Activated effector memory CD4-positive, alpha-beta T cell treated with anti-CD3 and anti-CD28 coated beads, Interleukin-2, amount 50 U/mL, for 16 hours (primary cell): ENCODE measurements at regions not wholly inside any gene's neighbourhood (a gene's known extent, or its start where the extent isn't known, plus 50 kb on each side); places are given as distances from the start of the nearest gene placed in this dataset.
"Not testable (repeated sequence)": the region's sequence is repeated elsewhere in the genome, so short reads cannot be mapped to it uniquely, and the experiment has no call there.

ENCODE experiments used
- DNase-seq: peaks from one replicate; pipeline ENCODE4 v3.0.0-alpha.2; 2020

DNA sequence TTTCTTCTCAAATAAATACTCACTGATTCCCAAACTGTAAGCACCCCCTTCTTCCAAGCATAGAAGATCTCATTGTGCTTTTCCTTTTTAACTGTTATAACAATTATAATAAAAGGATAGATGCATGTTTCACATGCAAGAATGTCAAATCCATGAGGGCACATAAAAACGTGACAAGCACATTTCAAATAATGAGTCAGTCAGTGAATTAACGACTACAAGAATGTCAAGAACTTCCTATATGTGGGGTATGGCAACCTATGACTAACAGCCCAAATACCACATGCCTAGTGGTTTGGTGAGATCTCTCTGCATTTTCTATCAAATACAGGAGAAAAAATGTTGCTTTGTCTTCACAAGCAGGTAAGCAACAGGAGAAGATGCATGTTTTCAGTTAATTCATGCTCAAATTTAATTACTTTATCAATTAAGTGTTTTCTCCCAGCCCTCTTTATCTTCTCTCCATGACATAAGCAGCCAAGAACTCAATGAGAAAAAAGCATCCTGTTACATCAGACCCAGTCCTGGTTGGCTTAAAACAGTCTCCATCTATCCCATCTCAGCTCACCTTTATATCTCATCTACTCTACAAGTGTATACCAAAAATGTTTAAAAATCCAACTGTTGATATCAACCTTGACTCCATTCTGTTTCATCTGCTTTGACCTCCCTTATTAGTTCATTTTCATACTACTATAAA lies 181.5 kb upstream of the LMCD1 start:
- DNase-seq, result no peak

DNA sequence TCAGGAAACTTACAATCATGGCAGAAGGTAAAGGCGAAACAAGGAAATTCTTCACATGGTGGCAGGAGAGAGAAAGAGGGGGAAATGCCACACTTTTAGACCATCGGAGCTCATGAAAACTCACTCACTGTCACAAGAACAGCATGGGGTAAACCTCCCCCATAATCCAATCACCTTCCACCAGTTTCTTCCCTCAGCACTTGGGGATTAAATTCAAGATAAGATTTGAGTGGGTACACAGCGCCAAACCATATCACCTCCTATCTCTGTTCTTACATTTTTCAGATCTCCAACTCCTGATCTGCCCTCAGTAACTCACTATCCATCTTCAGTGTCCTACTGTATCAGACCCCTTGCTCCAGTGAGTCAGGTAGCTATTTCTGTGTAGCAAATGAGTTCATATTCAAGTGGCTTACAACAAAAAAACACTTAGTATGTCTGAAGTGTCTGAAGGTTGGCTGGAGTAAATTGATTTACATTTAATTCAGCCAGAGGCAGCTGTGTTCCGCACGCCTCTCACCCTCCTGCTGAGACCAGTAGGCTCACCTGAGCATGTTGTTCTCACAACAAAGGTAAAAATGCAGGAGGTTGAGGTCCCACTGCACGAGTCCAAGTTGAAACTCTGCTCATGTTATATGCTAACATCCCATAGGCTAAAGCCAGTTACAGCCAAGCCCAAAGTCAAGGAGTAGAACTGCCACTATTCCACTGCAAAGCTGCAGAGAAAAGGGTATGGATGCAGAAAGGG lies 180.7 kb upstream of the LMCD1 start:
- no peak for DNase-seq

GRCh38 chr3:8324747-8325146 lies 176.9 kb upstream of the LMCD1 start:
- DNase-seq, result peak; percentile 83

GRCh38 chr3:8325306-8325705 lies 176.3 kb upstream of the LMCD1 start:
- no peak for DNase-seq

GRCh38 chr3:8325833-8326232 lies 175.8 kb upstream of the LMCD1 start:
- DNase-seq, result not testable (repeated sequence)

GRCh38 chr3:8327739-8328138 lies 173.9 kb upstream of the LMCD1 start:
- DNase-seq, result no peak

GRCh38 chr3:8328967-8329366 lies 172.7 kb upstream of the LMCD1 start:
- no peak for DNase-seq

DNA sequence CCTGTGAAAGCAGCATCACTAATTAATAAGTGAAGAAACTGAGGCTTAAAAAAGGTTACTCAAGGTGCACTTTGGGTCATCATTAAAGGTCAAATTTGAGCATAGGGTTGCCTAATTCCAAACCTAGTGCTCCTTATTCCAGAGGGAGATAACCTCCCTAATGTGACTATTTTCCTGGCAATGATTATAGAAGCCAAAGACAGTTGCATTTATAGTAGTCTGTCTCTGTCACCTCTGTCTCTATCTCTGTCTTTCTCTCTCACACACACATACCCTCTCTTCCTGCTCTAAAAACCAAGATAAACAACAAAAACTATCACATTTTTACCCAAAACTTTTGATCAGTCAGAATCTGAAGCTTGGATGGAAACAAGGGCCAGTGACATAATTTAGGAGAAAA lies 172.0 kb upstream of the LMCD1 start:
- DNase-seq, result no peak

GRCh38 chr3:8336456-8336855 lies 165.2 kb upstream of the LMCD1 start:
- no peak for DNase-seq

GRCh38 chr3:8338424-8338823 lies 163.2 kb upstream of the LMCD1 start:
- no peak for DNase-seq

GRCh38 chr3:8341821-8342247 lies 159.8 kb upstream of the LMCD1 start:
- no peak for DNase-seq

DNA sequence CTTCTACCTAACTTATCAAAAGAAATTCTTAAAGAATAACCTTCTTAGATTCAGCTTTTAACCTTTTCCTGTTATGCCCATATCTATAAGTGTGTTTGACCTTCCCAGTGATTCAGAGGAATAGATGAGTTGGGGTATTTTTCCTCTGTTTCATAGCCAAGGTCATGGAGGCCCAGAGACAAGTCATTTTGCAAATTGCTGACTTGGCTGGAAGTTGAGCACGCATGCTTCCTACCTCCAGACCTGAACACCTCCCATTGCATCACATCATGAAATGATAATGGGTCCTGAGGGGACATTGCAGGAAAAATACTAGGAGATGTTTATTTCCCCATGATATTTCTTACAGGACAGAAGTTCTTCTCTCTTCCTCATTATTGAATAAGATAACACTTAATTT lies 158.6 kb upstream of the LMCD1 start:
- no peak for DNase-seq

DNA sequence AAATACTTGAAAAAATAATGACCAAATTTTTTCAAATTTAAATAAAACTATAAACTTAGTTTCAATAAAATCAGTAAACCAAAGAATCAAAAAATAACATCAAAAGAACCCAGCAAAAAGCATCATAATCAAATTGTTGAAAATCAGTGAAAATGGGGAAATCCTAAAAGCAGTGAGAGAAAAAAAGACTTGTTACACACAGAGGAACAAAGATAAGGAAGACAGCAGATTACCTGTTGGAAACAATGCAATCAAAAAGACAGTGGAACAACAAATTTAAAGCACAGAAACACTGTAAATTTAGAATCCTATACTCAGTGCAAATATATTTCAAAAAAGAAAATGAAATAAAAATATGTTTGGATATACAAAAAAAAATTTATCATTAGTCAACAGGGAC lies 156.2 kb upstream of the LMCD1 start:
- no peak for DNase-seq

DNA sequence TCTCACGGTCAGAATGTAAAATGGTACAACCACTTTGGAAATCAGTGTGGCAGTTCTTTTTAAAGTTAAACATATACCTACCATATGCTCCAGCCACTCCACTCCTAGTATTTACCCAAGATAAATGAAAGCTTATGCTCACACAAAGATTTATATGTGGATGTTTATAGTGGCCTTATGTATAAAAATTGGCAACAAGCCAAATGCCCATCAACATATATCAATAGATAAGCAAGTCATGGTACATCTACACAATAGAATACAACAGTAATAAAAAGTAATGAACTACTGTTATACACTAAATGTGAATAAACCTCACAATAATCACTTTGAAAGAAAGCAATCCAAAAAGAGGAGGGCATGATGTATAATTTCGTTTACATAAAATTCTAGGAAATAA lies 153.5 kb upstream of the LMCD1 start:
- DNase-seq, result no peak

DNA sequence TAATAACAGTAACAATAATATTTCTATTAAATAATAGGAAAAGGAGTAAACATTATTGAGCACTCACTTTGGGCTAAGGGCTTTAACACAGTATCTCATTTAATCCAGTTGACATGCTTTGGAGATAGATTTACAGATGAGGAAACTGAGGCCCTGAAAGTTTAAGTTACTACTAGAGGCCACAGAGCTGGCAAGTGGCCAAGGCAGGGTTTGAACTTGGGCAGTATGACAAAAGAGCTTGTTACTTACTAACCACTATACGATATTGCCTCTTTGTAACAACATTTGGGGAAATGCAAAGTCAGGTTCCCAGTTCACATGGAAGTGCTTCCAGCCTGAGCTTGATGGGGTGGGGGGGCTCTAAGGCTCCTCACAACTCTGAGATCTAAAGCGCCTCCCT lies 149.1 kb upstream of the LMCD1 start:
- no peak for DNase-seq

- DNase-seq, result no peak
Measured at GRCh38 chr3:8353364-8353763, 148.3 kb upstream of the LMCD1 start.

- DNase-seq, result no peak
Measured at GRCh38 chr3:8355346-8355745, 146.3 kb upstream of the LMCD1 start.

- not testable (repeated sequence) for DNase-seq
Measured at GRCh38 chr3:8356066-8356465, 145.6 kb upstream of the LMCD1 start.

- DNase-seq, result no peak
Measured at GRCh38 chr3:8357859-8358258, 143.8 kb upstream of the LMCD1 start.

GRCh38 chr3:8359133-8359532 lies 142.5 kb upstream of the LMCD1 start:
- DNase-seq, result no peak

DNA sequence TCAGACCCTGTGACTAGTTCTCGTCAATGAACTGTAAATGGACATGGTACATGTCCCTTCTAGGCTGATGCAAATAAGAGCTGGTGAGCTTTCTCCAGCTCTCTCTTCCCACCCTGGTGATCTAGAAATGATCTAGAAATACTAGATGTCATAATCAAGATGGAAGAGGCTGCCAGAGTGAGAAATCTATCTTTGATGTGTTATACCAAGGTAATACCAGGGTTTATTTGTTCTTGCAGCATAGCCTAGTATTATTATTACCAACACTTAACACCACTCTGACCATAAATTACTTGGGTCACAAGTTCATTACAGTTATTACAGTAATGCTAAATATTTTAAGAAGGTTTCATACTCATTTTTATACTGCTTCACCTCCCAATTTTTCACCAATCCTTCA lies 138.4 kb upstream of the LMCD1 start:
- DNase-seq, result no peak

GRCh38 chr3:8365541-8365940 lies 136.1 kb upstream of the LMCD1 start:
- no peak for DNase-seq

DNA sequence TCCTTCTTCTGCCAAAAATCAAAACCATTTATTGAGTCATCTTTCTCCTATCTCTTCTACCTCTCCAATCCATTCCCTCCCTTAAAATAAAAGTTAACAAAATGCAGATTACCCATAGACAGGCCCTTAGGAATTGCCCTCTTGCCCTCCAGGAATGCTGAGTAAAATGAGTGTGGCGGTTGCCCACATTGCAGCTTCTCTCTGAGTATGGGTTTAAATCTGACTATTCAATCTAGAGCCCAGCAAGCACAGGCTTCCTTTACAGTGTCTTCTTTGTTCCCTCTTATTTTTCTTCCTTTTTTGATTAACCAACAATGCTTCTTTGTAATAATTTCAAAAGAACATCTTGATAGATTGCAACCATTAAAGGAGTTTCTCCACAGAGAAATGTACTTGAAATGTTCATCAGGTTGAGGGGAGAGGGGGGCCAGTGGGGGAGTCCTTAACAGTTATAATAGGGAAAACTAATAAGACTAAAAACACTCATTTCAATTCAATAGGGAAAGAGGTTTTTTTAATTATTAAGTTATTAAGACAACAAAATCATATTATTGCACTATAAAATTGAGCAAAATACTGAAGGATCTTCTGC lies 135.3 kb upstream of the LMCD1 start:
- no peak for DNase-seq

DNA sequence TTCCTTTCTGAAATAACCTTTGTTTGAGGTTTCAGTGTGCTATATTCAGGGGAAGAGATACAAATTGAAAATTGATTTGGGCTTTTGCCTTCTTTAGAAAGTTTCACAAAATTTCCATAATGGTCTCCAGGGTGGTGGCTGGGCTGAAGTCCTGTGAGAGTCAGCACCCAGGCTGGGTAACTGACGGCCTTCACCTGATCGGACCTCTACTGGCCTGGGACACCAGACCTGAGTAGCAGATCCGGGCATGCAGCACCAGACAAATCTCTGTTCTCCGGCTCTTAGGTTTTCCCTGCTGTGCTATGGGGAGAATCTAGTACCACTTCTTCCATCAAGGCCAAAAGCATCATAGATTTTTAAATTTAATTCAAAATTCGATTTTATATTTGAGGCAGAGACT lies 133.0 kb upstream of the LMCD1 start:
- DNase-seq, result no peak
